ENCODE measurements at regions not wholly inside any gene's neighbourhood (a gene's known extent, or its start where the extent isn't known, plus 50 kb on each side); places are given as distances from the start of the nearest gene placed in this dataset.

DNA sequence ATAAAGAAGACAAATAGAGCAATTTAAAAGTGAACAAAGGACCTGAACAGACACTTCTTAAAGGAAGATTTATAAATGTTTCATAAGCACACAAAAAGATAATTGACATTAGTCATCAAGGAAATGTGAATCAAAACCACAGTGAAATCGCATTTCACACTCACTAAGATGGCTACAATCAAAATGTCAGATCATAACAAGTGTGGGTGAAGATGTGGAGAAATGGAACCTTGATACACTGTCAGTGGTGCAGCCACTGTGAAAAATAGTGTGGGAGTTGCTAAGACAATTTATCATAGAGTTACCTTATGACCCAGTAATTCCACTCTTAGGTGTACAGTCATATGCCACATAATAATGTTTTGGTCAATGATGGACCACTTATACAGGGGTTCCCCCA, 54.5 kb upstream of the HTR4 start:
- no peak for DNase-seq (ENCODE audit: low read depth, low spot score)
- no peak overlapping the region for H3K27ac ChIP-seq

DNA sequence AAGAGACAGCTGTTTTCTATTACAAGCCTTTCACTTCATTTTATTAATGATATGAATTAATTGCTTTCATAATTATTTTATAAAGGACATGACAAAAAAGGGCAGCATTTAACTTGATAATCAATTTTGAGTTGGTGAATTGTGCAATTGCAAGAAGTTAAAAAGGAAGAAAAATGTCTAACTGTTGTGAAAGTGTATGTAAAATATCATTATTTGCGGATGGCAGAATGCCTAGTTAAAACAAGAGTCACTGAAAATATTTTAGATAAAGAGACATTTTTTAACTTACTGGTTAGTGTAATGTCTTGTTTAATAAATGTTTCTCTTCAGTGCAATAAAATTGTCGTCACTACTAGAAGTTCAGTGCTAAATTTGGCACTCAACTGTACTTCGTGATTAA, 57.6 kb upstream of the HTR4 start:
- no peak for DNase-seq (ENCODE audit: low read depth, low spot score)
- no peak overlapping the region for H3K27ac ChIP-seq

DNA sequence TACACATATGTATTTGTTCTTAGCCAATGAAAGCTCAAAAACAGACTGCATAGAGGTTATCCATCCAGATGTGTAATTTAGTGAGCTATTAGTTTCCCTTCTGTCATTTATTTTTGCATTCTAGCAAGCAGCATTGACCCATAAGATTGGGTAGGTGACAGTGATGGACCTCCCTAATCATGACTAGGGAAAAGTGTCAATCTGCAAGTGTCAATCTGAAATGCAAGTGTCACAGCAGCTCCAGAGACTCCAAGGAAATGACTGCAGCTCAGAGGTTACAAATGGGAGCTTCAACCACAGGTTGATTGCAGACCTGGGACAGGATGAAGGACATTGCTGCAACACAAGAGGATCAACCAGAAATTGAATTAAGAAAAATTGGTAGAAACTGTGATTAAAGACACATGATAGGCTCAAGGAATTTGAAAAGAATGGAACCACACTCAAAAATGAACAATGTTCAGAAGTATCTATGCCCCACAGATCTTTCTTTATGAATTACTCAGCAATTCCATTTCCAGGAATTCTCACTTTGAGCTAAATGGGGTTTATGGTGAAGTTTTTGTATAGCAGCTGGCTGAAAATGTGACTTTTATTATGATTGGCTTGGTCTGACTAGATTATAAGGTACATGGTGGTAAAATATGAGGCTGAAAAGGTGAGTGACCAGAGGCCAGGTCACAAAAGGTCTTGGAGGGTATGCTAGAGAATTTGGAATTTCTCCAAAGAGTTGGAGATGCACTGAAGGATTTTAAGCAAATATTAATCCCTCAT, 59.6 kb upstream of the HTR4 start:
- DNase-seq (ENCODE audit: low read depth, low spot score): no peak
- H3K27ac ChIP-seq: no peak overlapping the region

DNA sequence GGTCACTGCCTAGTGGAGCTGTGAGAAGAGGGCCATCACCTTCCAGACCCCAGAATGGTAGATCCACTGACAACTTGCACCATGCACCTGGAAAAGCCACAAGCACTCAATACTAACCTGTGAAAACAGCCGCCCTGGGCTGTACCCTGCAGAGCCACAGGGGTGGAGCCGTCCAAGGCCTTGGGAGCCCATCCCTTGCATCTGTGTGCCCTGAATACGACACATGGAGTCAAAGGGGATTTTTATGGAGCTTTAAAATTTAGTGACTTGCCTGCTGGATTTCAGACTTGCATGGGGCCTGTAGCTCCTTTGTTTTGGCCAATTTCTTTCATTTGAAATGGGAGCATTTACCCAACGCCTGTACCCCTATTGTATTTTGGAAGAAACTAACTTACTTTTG, 62.4 kb upstream of the HTR4 start:
- no peak overlapping the region for H3K27ac ChIP-seq
- DNase-seq (ENCODE audit: low read depth, low spot score): no peak

DNA sequence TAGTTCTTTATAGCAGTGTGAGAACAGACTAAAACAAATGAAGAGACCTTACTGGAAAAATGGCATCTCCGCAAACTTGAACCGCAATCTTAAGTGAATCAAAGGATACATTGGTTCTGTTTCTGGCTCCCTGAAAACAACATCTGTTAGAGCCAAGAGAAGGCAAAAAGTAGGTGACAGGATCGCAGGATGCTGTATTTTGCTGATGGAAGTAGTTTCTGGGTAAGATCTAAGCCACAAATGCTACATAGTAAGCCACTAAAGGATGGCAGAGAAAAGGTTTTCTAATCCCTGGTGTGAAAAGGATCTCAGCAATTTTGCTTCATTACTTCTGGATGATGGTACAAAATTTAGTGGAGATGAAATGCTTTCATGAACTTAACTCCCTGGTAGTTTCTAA, 63.3 kb upstream of the HTR4 start:
- no peak overlapping the region for H3K27ac ChIP-seq
- DNase-seq (ENCODE audit: low read depth, low spot score): no peak

DNA sequence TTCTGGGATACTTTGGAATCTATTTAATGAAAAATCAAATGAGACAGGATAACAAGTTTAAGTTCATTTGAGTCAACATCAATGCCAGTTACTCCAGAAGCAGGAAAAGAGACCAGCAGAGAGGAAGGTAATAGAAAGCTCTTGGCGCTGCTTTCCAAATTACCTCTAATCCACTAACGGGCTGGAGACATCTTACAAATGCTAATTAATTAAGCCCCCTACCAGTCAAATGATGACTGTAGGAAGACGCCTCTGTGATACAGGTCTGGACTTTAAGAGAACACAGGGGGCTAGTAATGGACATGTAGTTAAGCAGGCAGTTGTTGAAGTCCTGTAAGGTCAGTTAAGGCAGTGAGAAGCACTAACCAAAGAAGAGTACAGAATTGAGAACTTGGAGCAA, 65.3 kb upstream of the HTR4 start:
- H3K27ac ChIP-seq: no peak overlapping the region
- no peak for DNase-seq (ENCODE audit: low read depth, low spot score)

DNA sequence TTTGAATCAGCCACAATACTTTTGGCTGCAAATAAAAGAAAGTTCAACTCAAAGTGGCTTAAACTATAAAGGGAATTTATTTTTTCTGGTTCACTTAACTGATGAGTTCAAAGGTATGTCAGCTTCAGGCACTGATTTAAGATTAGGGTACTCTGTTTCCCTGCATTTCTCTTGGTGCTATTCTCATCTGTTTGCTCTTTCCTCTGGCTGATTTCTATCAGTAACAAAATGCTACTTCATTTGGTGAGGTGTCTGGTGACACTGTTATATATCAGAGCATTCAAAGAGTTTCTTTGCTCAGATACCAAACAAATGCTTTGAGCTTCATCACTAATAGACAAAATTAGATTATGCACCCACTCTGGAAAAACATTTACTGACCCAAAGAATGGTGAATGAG, 65.9 kb upstream of the HTR4 start:
- no peak for DNase-seq (ENCODE audit: low read depth, low spot score)
- no peak overlapping the region for H3K27ac ChIP-seq

DNA sequence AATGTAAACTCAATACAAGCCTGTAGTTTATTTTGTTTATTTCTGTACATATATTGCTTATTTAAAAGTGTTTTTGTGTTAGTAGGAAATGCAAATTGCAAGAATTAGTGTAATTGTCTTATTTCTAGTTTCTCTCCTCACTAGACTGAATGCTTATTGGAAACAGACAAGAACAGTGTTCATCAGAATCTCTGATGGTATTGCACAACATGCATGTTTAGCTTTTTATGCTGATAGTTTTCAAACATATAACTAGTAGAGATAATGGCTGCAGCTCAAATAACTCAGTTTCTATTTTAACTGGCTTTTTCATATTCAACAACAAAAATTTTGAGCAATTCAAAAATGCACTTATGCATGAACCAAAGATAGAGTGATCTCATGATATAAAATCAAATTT, 68.8 kb upstream of the HTR4 start:
- H3K27ac ChIP-seq: no peak overlapping the region
- no peak for DNase-seq (ENCODE audit: low read depth, low spot score)

DNA sequence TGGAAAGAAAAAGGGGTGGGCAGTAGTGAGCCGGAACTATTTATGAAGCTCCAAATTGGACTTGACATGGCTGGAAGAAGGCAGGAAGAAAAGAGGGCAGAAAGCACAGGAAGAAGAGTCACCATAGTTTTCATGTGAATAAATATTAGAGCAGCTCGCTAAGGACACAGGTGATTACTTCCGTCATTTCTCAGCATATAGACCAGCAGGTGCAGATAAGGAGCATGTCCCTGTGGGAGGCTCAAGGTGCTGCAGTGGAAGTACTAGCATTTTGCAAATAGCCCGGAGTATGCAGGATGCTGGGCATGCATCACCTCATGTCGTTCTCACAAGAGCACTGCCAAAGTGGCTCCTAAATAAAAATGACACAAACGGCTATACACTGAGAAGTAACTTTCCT, 71.3 kb upstream of the HTR4 start:
- no peak for DNase-seq (ENCODE audit: low read depth, low spot score)

DNA sequence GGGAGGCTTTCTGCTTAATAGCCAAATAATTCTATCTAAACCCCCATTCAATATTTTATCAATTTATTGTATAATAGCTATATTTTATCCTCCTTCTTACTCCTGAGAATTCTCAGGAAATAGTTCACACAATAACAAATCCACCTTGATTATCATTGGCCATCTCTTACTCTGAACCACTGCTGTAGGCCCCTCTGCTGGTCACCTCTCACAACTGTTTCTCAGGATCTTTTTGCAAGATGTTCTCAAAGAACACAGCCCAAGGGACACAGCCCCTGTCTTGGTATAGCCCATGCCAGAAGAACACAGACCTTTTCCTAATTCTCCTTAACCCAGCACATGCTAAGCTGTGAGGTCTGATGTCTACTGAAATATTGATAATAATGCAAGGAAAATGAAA, 74.9 kb upstream of the HTR4 start:
- DNase-seq (ENCODE audit: low read depth, low spot score): no peak
- no peak overlapping the region for H3K27ac ChIP-seq

More for the DNA sequence above, 71.3 kb upstream of the HTR4 start:
- H3K27ac ChIP-seq: no peak overlapping the region

DNA sequence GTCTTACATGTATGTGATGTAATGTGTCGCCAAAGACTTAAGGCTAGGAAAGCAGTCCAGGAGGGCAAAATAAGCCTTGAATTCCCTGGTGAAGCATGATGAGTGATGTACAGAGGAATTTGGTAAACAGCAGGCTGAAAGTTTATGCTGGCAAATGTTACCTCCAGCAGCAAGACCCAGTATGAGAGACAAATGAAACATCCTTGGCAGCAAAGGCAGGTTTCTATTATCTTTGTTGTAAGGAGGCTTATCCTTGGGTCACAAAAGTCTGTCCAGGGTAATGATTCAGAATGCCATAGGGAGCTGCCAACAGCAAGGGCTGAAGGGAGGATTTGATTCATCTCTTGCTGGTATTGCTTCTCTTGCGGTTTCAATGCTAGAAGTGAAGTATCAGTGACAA, 75.9 kb upstream of the HTR4 start:
- H3K27ac ChIP-seq: peak overlapping the region; percentile 27
- no peak for DNase-seq (ENCODE audit: low read depth, low spot score)

DNA sequence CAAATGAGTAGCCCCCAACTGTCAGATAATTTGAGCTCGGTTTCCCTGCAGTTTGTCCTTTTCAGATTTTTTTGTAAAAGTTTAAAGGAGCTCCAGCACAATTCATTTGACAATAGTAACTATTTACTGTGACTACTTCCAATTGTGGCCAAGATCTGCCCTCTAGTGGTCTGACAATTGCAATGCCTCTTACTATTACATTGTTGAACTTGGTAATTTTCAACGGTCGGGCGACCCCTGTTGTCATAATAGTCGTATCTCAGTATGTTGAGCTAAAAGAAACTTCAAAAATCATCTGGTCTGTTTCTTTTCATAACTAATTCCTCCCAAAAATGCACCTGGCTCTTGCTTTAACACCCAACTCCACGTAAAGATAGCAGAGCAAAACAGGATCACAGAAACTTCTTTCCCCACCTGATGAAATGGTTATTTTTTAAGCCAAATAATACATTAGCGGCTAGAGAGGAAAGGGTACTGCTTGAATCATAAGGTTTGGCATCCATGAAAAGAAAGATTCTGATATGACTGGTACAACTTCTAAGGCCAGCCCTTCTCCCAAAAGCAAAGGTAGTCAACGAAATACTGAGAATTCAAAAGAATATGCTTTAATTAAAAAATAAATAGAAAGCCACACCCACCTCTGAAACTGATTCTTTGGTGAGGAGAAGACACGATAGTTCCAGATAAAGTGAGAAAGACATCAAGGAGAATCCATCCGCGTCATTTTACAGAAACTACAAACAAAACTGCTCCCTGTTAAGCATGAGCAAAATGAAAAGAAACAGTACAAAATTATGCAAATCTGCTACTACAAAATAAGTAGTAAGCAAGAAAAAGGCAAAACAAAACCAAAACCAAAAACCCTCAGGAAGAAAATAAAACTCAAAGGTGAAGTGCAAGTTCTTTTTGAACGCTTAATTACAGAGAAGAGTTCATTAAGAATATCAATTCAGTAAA, 76.9 kb upstream of the HTR4 start:
- H3K27ac ChIP-seq: peak overlapping the region; percentile 27
- DNase-seq (ENCODE audit: low read depth, low spot score): no peak

DNA sequence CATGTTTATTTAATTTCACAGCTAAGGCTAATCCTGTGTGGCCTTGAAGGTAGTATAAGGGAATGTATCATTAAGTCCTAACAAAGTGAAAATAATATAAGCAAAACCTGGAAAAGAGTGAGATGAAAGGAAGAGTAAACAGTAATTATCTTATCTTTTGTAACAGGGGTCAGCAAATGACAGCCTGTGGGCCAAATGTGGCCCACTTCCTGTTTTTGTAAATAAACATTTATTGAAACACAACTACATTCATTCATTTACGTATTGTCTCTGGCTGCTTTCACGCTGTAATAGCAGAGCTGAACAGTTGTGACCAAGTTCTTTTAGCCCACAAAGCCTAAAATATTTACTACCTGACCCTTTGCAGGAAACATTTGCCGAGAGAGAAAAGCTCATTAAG, 78.4 kb upstream of the HTR4 start:
- H3K27ac ChIP-seq: no peak overlapping the region
- no peak for DNase-seq (ENCODE audit: low read depth, low spot score)

DNA sequence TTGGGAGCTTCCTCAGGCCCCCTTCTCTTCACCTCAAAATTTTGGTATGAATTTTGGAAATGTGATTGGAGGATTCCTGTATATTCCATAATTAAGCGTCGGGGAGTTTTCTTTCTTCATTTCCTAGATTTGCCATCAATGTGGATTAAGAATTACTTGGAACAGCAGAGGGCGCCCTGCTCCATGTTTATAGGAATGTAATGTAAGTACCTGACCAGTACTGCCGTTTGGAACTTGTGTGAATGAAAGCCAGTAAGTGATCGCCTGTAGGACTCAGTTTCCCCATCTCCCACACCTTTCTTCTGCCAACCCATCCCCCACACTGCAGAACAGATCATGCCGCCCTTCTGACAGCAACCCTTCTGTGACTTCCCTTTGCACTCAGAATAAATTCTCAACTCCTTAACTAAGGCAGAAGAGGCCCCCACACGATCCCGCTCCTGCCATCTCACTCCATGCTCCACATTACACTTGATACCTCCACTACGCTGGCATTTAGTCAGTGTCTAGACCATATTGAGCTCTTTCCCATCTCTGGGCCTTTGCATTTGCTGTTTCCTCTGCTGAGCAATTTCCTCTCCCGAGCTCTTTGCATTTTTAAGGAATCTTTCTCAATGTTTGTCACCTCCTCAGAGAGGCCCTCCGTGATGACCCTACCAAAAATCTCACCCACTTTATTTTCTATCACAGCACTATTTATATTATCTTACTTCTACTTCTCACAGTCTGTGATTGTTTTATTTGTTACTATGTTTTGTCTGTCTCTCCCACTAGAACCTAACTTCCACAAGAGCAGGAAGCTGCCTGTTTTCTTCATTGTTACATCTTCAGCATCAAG, 79.5 kb upstream of the HTR4 start:
- no peak overlapping the region for H3K27ac ChIP-seq
- DNase-seq (ENCODE audit: low read depth, low spot score): peak; percentile 44

DNA sequence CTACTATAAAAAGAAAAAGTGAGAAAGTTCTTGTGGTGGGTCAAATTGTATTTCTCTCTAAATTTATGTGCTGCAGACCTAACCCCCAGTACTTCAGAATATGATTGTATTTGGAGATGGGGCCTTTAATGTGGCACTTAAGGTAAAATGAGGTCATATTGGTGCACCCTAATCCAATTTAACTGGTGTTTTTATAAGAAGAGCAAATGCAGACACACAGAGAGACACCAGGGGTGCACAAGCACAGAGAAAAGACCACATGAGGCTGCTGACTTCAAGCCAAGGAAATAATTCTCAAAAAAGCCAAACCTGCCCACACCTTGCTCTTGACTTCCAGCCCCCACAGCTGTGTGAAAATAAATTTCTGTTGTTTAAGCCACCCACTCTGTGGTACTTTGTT, 80.2 kb upstream of the HTR4 start:
- no peak for DNase-seq (ENCODE audit: low read depth, low spot score)
- H3K27ac ChIP-seq: no peak overlapping the region

DNA sequence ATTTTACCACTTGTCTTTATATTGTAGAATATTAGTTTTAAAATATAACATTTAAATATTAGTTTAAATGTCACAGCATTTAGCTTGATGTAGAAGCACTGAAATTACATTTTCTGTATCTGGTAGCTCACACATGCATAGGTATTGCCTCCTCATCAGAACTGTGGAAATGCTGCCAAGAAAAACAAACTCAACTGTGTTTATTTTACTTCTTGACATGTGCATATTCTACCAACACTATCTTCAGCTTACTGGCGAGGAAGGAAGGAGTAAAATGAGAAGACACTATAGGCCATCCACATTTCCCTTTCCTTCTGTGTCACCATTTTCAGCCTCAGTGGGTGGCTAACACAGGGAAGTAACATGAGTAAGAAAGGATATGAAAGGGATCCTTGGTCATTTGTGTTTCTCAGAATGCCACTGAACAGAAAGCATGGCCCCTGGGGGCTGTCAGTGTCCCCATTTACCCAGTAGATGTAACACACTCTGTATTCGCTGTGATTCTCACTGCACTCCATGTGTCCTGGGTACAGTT, 81.0 kb upstream of the HTR4 start:
- no peak for DNase-seq (ENCODE audit: low read depth, low spot score)
- H3K27ac ChIP-seq: no peak overlapping the region

DNA sequence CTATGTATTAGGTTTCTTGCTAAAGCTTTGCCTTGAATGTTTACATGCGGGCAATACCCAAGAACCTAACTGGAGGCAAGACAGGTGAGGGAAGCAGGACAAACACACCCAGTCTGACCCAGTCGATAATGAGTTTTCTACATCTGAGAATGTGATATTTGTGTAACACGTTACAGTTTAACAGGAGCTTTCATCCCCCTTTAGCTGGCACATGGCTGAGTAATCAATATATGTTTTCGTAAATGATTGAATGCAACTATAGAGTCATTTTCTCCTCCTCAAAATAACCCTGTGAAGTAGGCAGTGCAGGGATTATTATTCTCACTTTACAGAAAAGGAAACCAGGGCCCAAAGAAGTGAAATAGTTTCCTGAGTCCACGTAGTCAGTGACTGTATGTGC, 84.7 kb upstream of the HTR4 start:
- no peak overlapping the region for H3K27ac ChIP-seq

DNA sequence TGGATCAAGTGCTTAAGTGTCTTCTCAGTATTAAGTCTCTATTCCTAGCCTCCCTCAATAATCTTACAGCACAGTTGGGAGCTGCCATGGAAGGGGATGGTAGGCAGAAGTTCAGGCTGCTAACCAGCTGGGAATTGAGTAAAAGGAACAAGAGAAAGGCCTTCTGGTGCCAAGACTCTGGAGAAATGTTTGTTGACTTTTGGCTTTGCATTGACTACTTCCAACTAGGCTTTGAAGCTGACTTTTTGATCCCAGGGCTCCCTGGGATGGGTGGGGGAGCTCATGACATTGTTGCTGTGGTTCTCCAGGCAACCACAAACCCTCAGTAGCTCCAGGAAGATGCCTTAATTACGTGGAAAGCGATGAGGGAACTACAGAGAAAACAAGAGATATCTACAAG, 85.2 kb upstream of the HTR4 start:
- DNase-seq (ENCODE audit: low read depth, low spot score): no peak
- H3K27ac ChIP-seq: no peak overlapping the region

More for the DNA sequence above, 84.7 kb upstream of the HTR4 start:
- DNase-seq (ENCODE audit: low read depth, low spot score): no peak

DNA sequence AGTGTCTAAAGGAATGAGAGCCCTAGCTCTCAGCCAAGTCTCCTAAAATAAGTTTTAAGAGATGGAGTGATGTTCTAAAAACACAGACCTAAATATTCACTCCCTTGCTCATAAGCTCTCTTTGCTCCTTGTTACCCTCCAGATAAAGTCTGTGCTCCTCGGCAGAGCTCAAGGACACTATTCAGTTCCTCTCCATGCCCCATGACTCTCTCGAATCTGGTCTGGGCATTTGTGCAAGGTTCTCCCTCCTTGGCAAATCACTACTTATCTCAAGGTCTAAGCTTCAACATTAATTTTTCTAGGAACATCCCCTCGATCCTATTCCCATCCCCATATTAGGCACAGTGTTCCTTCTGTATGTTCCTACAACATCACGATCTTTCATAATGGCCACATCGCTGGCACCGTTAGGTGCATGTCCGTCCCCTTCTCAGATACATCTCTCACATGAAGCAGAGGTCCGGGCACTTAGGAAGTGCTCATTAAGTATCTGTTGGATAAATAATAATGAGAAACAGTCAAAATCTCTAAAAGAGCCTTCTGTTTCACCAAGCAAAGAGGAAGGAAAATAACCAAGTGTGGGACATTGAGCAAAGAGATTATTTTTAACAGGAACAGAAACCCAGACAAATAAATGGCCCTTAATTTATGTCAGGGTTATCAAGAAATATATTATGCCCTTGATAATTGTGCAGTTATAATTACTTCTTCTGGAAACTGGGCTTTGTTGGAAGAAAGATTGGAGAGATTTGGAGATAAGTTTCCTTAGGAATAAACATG, 85.9 kb upstream of the HTR4 start:
- DNase-seq (ENCODE audit: low read depth, low spot score): no peak
- no peak overlapping the region for H3K27ac ChIP-seq
